ENCODE measurements at regions not wholly inside any gene's neighbourhood (a gene's known extent, or its start where the extent isn't known, plus 50 kb on each side); places are given as distances from the start of the nearest gene placed in this dataset.

GRCh38 chr13:81682081-81682630 is 1341.2 kb upstream of the SPRY2 start:
- DNase-seq (ENCODE audit: low read depth, low spot score): no peak

GRCh38 chr13:81677857-81678256 is 1336.9 kb upstream of the SPRY2 start:
- no peak for DNase-seq (ENCODE audit: low read depth, low spot score)

GRCh38 chr13:81676008-81676407 is 1335.1 kb upstream of the SPRY2 start:
- no peak for DNase-seq (ENCODE audit: low read depth, low spot score)

- no peak for DNase-seq (ENCODE audit: low read depth, low spot score)
These were observed 1330.1 kb upstream of the SPRY2 start for GRCh38 chr13:81671064-81671463.

GRCh38 chr13:81670048-81670447 is 1329.1 kb upstream of the SPRY2 start:
- DNase-seq (ENCODE audit: low read depth, low spot score): no peak

GRCh38 chr13:81664872-81665271 is 1323.9 kb upstream of the SPRY2 start:
- no peak for DNase-seq (ENCODE audit: low read depth, low spot score)

- DNase-seq (ENCODE audit: low read depth, low spot score): no peak
These were observed 1319.1 kb upstream of the SPRY2 start for GRCh38 chr13:81659984-81660383.

- DNase-seq (ENCODE audit: low read depth, low spot score): no peak
These were observed 1317.9 kb upstream of the SPRY2 start for GRCh38 chr13:81658598-81659370.

- no peak for DNase-seq (ENCODE audit: low read depth, low spot score)
These were observed 1299.2 kb upstream of the SPRY2 start for GRCh38 chr13:81639984-81640582.

- no peak for DNase-seq (ENCODE audit: low read depth, low spot score)
These were observed 1296.5 kb upstream of the SPRY2 start for GRCh38 chr13:81637457-81637856.

- no peak for DNase-seq (ENCODE audit: low read depth, low spot score)
These were observed 1295.2 kb upstream of the SPRY2 start for GRCh38 chr13:81636120-81636519.

GRCh38 chr13:81615031-81615430 is 1274.1 kb upstream of the SPRY2 start:
- no peak for DNase-seq (ENCODE audit: low read depth, low spot score)

- no peak for DNase-seq (ENCODE audit: low read depth, low spot score)
These were observed 1269.7 kb upstream of the SPRY2 start for GRCh38 chr13:81610644-81611043.

- DNase-seq (ENCODE audit: low read depth, low spot score): no peak
These were observed 1268.4 kb upstream of the SPRY2 start for GRCh38 chr13:81609335-81609734.

- no peak for DNase-seq (ENCODE audit: low read depth, low spot score)
These were observed 1265.1 kb upstream of the SPRY2 start for GRCh38 chr13:81606074-81606473.

GRCh38 chr13:81602241-81602640 is 1261.3 kb upstream of the SPRY2 start:
- no peak for DNase-seq (ENCODE audit: low read depth, low spot score)

GRCh38 chr13:81597101-81597500 is 1256.2 kb upstream of the SPRY2 start:
- no peak for DNase-seq (ENCODE audit: low read depth, low spot score)

GRCh38 chr13:81596224-81596753 is 1255.4 kb upstream of the SPRY2 start:
- DNase-seq (ENCODE audit: low read depth, low spot score): no peak

- no peak for DNase-seq (ENCODE audit: low read depth, low spot score)
These were observed 1250.7 kb upstream of the SPRY2 start for GRCh38 chr13:81591528-81592220.

GRCh38 chr13:81582381-81582780 is 1241.5 kb upstream of the SPRY2 start:
- DNase-seq (ENCODE audit: low read depth, low spot score): no peak

- no peak for DNase-seq (ENCODE audit: low read depth, low spot score)
These were observed 1236.8 kb upstream of the SPRY2 start for GRCh38 chr13:81577601-81578195.

- DNase-seq (ENCODE audit: low read depth, low spot score): no peak
These were observed 1227.9 kb upstream of the SPRY2 start for GRCh38 chr13:81568824-81569223.
